HG03175 (cell line): ENCODE measurements at regions not wholly inside any gene's neighbourhood (a gene's known extent, or its start where the extent isn't known, plus 50 kb on each side); places are given as distances from the start of the nearest gene placed in this dataset.

Experiments
- ATAC-seq: cut with Tn5 transposase; IDR thresholded peaks from one replicate; pipeline ENCODE4 v1.9.1; 2021; ENCODE audit warnings: mild to moderate bottlenecking, moderate library complexity; ENCODE audit not compliant: unreplicated experiment

DNA sequence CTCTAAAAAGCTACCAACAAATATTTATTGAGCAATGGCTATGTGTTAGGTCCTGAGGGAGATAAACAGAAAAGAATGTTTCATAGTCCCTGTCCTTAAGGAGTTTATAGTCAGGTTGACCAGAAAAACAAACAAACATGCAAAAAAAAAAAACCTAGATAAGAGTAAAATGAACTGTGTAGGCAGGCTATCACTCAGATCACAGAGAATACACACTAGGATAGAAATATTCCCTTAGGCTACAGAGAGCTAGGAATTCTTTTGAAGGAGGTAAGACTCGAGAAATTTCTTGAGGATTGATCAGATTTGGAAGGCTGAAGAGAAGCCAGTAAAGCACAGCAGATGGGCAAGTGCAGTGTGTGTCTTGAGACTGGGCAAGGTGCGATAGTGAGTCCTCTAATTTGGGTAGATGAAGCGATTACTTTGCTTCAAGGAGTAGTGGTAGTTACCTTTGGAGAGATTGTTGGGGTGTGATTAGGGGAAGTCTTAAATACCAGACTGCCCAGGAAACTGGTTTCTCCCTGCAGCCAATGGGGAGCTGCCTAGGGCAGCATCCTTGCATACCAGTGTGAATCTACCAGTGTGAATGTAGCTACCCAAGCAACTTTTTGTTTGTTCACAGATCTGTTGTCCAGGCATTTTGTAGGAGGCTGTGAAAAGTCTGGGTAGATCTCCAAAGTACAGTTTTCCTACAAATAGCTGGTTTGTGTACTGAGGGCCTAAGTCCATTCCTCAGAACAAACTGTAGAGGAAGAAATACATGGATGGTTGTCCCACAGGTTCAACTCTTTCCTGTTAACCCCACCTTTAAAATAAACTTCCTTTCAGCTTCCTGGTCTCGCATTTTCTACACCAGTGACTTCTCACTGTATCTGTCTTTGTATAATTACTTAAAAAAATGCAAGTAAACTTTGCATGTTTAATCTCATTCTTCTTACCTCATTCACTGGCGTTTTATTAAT, 314.1 kb downstream of the KLF5 start:
- ATAC-seq = no peak

- no peak for ATAC-seq
These were observed 311.3 kb downstream of the KLF5 start for GRCh38 chr13:73370066-73370465.

DNA sequence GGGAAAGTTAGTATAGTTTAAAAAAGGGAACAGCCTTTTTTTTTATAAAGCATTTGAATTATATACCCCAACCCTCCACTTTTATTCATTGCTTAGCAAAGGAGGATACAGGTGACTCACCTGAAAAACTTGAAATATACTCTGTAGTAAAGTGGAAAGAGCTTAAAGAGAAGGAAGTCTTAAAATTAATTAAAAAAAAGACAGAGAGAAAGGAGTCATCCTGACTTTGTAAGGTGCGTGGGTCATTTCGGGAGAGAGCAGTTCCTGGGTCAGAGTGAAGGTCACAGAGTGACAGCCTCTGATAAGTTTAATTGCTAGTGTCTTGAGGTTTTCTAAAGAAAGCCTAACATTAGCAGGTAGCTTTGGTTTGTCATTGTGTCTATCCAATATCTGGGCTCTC, 310.3 kb downstream of the KLF5 start:
- no peak for ATAC-seq

DNA sequence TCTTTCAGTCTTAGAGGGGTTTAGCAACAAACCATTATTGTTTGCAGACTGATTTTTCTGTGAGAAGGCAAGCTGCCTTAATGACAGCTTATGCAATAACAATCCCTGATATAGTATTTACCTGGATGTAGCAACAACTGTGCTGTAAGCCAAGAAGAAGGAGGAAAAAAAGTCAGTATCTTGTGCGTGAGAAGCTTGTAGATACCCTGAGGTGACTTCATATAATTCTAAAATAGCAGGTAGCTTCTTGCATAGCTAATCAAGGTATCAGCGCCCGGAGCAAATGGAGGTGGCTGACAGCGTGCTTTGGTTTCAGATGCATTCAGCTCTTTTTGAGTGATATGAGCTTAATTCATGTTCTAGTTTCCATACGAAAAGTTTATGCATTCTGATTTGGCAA, 309.8 kb downstream of the KLF5 start:
- no peak for ATAC-seq

GRCh38 chr13:73367886-73368285, 309.1 kb downstream of the KLF5 start:
- ATAC-seq = no peak

DNA sequence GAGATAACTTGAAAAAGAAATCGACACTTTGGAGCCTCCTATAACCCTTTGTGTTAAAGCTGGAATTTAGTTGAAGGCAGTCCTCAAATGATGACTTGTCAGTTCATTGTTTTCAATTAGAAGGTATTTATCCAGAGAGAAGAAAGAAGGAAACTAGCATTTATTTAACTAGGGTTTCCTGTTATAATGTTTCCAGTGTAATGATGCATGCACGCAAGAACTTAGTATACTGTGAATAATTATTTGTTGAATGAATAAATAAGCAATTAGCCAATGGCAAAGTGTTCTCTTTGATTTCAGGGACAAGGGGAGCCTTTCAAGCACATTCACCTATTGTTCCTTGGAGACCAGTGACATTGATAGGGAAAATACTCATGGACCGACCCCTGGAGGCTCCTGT, 307.4 kb downstream of the KLF5 start:
- ATAC-seq = no peak

- ATAC-seq = no peak
These were observed 306.9 kb downstream of the KLF5 start for GRCh38 chr13:73365681-73366080.

DNA sequence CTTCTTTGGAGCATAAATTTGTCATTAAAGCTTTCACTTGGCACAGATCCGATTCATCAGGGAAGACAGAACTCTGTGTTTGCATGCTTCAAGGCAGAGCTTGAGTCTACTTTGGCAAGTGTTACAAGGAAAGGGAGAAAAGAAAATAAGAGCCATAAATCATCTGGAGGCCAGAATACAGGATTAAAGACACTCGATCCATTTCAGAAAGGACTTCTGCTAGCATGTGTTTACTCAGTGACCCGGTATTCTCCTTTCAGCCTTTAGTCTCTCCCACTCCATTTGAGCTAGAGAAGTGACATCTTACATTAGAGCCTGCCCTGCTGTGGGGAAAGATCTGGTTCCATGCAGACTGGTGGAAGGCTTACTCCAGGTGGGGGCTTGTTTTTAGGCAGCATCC, 306.4 kb downstream of the KLF5 start:
- ATAC-seq = no peak

DNA sequence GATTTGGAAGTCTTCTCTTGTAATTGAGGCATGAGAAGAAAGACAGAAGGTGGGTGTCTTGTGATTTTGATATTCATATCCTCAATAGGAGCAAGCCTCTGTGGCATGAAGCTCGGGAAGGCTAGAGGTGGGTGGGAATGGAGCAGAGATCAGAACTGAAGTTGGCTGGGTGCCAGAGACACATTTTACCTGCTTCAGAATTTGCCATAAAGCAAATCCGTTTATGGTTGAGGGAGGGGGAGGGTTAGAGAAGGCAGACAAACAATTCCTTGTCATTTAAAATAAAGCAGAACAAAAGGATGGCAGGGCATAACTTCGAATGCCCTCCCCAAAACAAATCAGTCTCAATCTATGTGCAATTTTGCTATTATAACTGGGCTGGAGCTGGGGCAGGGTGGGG, 305.9 kb downstream of the KLF5 start:
- ATAC-seq = no peak

- ATAC-seq = no peak
These were observed 299.8 kb downstream of the KLF5 start for GRCh38 chr13:73358606-73359095.

DNA sequence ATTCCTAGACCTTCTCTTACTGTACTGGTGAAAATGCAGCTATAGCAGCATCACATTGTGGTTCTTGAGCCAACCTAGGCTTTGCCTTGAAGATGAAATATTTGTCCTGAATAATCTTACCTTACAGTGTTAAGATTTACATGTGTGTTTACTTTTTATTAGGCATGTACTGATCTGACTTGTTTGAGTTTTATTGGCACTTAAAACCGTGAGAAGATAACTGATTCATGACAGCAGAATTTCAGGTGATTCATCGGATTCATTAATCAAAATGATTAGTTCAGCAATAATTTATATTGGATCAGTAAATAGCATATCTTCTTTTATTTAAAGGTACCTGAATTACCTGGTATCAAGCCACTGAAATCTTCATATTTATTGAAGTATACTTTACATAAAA, 296.3 kb downstream of the KLF5 start:
- ATAC-seq = no peak

- no peak for ATAC-seq
These were observed 292.9 kb downstream of the KLF5 start for GRCh38 chr13:73351730-73352129.

DNA sequence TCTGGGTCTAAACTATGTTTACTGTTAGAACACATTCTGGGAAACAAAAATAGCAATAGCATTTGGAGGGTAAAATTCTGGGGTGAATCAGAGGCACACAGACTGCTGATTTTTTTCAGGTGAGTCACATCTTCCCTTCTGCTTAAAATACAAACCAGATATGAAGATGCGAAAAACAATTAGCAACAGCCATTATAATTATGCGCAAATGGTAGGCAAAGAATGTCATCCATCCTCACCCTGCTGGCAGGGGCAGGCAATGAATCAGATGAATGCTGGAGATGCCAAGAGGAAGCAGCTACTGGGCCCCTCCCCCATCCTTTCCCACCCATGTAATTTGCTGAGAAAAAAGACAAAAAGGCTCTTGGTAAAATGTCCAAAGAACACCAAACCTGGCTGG, 282.9 kb downstream of the KLF5 start:
- no peak for ATAC-seq

GRCh38 chr13:73340069-73340468, 281.3 kb downstream of the KLF5 start:
- ATAC-seq = no peak

DNA sequence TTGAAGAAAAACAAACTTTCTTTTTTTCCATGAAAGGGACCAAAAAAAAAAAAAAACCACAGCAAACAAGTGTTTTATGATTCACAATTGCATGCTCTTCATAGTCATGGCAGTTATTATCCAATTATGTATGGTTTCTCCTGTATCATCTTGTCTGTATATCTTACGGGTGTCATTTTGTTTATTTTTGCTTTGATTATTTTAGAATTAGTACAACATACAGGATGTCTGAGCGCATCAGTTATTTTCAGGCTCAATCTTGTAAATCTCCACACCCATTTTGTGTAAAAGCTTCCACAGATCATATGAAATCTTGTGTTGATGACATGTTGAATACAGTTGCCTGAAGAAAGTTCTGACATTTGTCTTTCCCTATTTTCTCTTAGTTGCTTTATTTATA, 280.3 kb downstream of the KLF5 start:
- ATAC-seq = no peak

DNA sequence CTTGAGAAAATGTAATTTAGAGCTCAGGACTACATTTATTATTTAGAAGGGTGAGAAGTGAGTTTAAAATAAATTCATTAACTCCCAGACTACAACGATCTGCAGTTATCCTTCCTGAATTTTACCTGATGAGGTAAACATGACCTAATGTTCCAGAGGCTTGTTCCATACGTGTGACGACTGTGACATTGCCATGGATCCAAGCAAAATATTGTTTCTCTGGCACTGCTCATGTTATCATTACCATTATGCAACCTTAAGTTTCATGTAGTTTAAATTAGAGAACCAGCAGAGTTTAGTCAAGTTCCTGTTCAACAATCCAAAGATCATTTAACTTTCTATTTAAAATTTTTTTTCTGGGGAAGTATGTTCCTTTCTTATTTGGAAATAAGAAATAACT, 279.6 kb downstream of the KLF5 start:
- ATAC-seq = no peak

DNA sequence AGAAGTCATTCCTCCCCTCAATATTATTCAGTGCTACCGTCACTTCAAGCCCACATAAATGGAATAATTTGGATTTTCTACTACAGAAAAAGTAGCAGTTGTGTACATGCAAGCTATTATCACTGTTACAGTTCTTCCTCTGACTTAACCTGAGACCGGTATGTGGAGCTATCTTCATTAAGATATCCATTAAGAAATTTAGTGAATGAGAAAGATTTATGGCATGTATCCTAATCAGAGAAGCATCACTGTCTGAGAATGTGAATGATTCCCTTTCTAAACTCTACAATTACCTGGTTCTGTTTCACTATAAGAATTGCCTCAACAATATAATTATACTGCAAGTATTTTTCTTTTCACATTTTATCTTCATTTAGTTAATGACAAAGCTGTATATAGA, 278.7 kb downstream of the KLF5 start:
- ATAC-seq = no peak

GRCh38 chr13:73336773-73337172, 278.0 kb downstream of the KLF5 start:
- no peak for ATAC-seq

DNA sequence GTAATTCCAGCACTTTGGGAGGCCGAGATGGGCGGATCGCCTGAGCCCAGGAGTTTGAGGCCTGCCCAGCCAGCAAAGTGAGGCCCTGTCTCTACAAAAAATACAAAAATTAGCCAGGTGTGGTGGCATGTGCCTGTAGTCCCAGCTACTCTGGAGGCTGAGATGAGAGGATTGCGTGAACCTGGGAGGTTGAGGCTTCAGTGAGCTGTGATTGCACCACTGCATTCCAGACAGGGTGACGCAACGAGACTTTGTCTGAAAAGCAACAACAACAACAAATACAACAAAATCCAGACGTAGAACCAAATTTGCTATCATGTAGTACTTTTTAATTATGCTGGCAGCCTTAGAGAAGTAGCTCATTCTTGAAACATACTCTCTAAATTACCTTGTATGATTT, 277.1 kb downstream of the KLF5 start:
- ATAC-seq = no peak

DNA sequence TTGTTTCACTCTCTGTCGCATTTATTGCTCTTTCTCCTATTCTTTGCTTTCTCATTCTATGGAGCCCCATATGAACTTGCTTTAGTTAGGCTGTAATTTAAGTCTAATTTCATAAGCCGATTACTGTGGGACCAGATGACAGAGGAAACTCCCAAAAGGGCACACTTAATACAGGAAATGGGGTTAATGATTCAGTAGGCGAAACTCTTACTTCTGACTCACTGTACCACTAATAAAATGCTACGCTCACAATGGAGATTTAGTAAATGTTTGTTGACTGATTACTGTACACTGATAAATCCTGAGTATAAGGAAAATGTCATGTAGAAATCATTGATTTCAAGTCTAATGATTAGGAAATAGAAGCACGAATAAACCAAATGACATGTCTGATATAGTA, 276.4 kb downstream of the KLF5 start:
- peak; percentile 99 for ATAC-seq

- ATAC-seq = no peak
These were observed 275.6 kb downstream of the KLF5 start for GRCh38 chr13:73334445-73334844.

DNA sequence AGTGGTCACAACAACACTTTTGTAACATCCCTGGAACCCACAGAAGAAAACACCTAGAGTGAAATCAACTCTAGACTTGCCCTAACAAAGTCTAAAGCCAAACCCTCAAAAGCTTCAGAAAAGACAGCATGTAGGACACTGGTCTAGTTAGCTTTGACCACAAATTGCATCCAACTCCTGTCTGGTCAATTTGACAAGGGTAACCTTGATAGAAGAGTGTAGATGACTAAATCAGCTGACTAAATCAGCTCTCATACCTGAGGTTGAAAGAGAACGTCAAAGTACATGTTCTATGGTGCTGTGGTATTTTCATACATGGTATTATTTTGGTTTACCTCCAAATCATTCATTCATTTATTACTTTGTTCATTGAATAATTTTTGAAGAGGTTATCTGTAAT, 272.8 kb downstream of the KLF5 start:
- ATAC-seq = no peak

GRCh38 chr13:73329355-73329754, 270.6 kb downstream of the KLF5 start:
- no peak for ATAC-seq
